ENCODE measurements at regions not wholly inside any gene's neighbourhood (a gene's known extent, or its start where the extent isn't known, plus 50 kb on each side); places are given as distances from the start of the nearest gene placed in this dataset.

DNA sequence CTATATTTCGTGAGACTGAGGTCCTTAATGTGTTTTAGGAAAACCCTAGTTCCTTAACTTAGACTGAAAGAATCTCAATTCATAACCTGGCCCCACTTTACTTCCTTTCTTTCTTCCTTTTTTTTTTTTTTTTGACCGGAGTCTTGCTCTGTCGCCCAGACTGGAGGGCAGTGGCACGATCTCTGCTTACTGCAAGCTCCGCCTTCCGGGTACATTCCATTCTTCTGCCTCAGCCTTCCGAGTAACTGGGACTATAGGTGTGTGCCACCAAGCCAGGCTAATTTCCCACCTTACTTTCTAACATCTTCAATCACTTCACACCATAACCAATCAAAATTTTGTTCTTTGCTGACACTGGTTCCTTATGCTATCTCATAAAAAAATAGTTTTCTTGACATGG, 2097.0 kb downstream of the PCDH9 start:
- no peak for ATAC-seq (ENCODE audit: poor library complexity)
- H3K4me3 ChIP-seq (ENCODE audit: low read length): no peak overlapping the region
- Mint-ChIP-seq H3K27me3 (no peaks in the 10 kb centered on the region), H3K4me3 (no peak overlapping the region), H3K27ac (no peak overlapping the region), H3K36me3 (ENCODE audit: low read depth) (no peaks in the 10 kb centered on the region), H3K4me1 (ENCODE audit: low read depth) (no peaks in the 10 kb centered on the region), H3K9me3 (peaks cover 11% of the 10 kb centered on the region)
- no peaks in the 10 kb centered on the region for H3K27me3 ChIP-seq (ENCODE audit: control insufficient read depth in 1 of 2, insufficient read depth in 2 of 2, low read length in 2 of 2)
- no peak overlapping the region for H3K27ac ChIP-seq (ENCODE audit: low read depth in 1 of 2, low read length in 2 of 2)
- no peaks in the 10 kb centered on the region for H3K36me3 ChIP-seq (ENCODE audit: insufficient read depth, low read length)
- TF ChIP-seq, protein P1, sequence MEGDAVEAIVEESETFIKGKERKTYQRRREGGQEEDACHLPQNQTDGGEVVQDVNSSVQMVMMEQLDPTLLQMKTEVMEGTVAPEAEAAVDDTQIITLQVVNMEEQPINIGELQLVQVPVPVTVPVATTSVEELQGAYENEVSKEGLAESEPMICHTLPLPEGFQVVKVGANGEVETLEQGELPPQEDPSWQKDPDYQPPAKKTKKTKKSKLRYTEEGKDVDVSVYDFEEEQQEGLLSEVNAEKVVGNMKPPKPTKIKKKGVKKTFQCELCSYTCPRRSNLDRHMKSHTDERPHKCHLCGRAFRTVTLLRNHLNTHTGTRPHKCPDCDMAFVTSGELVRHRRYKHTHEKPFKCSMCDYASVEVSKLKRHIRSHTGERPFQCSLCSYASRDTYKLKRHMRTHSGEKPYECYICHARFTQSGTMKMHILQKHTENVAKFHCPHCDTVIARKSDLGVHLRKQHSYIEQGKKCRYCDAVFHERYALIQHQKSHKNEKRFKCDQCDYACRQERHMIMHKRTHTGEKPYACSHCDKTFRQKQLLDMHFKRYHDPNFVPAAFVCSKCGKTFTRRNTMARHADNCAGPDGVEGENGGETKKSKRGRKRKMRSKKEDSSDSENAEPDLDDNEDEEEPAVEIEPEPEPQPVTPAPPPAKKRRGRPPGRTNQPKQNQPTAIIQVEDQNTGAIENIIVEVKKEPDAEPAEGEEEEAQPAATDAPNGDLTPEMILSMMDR (IDR thresholded peaks at IDR 0.05): no peak
- ChIA-PET POLR2A (no interaction called here), CTCF (no interaction called here)
- no peak for DNase-seq
- no peaks in the 10 kb centered on the region for H3K4me1 ChIP-seq (ENCODE audit: insufficient read depth, low read length)
- peaks cover 0 to 4% of the 10 kb centered on the region in 2 experiments for H3K9me3 ChIP-seq (ENCODE audit: control insufficient read depth in 1 of 2, insufficient read depth in 1 of 2, low read length in 2 of 2)
- intact Hi-C loops (cut with DNase I, micrococcal nuclease): no loop called here

DNA sequence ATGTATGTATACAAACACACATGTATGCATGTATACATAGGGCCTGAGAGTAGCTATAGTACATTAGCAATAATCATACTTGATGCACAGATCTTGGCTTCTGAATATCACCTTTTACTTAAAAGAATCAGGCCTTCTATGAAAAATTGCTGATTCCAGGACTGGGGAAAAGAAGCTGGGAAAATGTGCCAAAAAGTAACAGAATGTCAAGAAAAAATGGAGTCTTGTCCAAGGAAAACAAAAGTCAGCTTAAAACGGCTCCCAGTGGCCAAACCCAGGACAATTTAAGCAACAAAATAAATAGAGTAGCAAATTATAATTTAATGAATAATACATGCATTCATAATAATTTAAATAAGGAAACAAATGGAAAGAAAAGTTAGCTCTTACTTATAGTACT, 2104.9 kb downstream of the PCDH9 start:
- no peaks in the 10 kb centered on the region for H3K36me3 Mint-ChIP-seq (ENCODE audit: low read depth)
- intact Hi-C loops (cut with DNase I, micrococcal nuclease): no loop called here
- TF ChIP-seq, protein P1 (IDR thresholded peaks at IDR 0.05): no peak

DNA sequence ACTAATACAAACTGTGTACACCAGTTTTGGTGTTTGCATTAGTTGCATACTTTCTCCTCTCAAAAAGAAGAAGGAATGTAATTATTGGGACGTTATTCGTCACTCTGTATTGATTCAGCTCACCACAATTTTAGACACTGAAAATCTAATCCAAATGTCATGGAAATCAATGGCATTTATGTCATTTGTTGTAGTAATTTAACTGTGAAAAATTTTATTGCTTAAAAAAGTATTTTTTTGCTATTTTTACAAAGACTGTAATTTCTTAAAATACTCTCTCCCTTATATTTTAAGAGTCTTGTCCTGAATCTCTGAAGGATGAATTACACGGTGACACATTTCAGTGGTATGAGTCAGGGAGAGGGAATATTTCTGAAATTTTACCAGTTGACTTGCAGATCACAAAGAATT, 2117.6 kb downstream of the PCDH9 start:
- no peaks in the 10 kb centered on the region for H3K36me3 ChIP-seq (ENCODE audit: insufficient read depth, low read length)
- peaks cover 0 to 6% of the 10 kb centered on the region in 2 experiments for H3K9me3 ChIP-seq (ENCODE audit: control insufficient read depth in 1 of 2, insufficient read depth in 1 of 2, low read length in 2 of 2)
- Mint-ChIP-seq H3K27me3 (no peaks in the 10 kb centered on the region), H3K36me3 (ENCODE audit: low read depth) (no peaks in the 10 kb centered on the region), H3K27ac (no peak overlapping the region), H3K4me3 (no peak overlapping the region), H3K9me3 (no peaks in the 10 kb centered on the region), H3K4me1 (ENCODE audit: low read depth) (no peaks in the 10 kb centered on the region)
- TF ChIP-seq, protein P1 (IDR thresholded peaks at IDR 0.05): no peak
- intact Hi-C loops (cut with DNase I, micrococcal nuclease): no loop called here
- ATAC-seq (ENCODE audit: poor library complexity) (no peak), DNase-seq (no peak)
- CTCF ChIA-PET: no interaction called here
- no peak overlapping the region for H3K4me3 ChIP-seq (ENCODE audit: low read length)
- H3K27ac ChIP-seq (ENCODE audit: low read depth in 1 of 2, low read length in 2 of 2): no peak overlapping the region
- POLR2A ChIA-PET: no interaction called here
- H3K4me1 ChIP-seq (ENCODE audit: insufficient read depth, low read length): no peaks in the 10 kb centered on the region
- no peaks in the 10 kb centered on the region for H3K27me3 ChIP-seq (ENCODE audit: control insufficient read depth in 1 of 2, insufficient read depth in 2 of 2, low read length in 2 of 2)

More for the DNA sequence above, 2104.9 kb downstream of the PCDH9 start:
- no peaks in the 10 kb centered on the region for H3K27me3 Mint-ChIP-seq
- Histone ChIP-seq H3K9me3 (ENCODE audit: control insufficient read depth in 1 of 2, insufficient read depth in 1 of 2, low read length in 2 of 2) (no peaks in the 10 kb centered on the region), H3K4me1 (ENCODE audit: insufficient read depth, low read length) (no peaks in the 10 kb centered on the region), H3K27me3 (ENCODE audit: control insufficient read depth in 1 of 2, insufficient read depth in 2 of 2, low read length in 2 of 2) (no peaks in the 10 kb centered on the region), H3K27ac (ENCODE audit: low read depth in 1 of 2, low read length in 2 of 2) (no peak overlapping the region), H3K36me3 (ENCODE audit: insufficient read depth, low read length) (no peaks in the 10 kb centered on the region), H3K4me3 (ENCODE audit: low read length) (no peak overlapping the region)
- no peak for DNase-seq
- no peak overlapping the region for H3K4me3 Mint-ChIP-seq
- ChIA-PET CTCF (no interaction called here), POLR2A (no interaction called here)
- no peak overlapping the region for H3K27ac Mint-ChIP-seq
- no peak for ATAC-seq (ENCODE audit: poor library complexity)
- H3K9me3 Mint-ChIP-seq: peaks cover 7% of the 10 kb centered on the region
- no peaks in the 10 kb centered on the region for H3K4me1 Mint-ChIP-seq (ENCODE audit: low read depth)
